SK-N-SH (cell line): ENCODE measurements at regions not wholly inside any gene's neighbourhood (a gene's known extent, or its start where the extent isn't known, plus 50 kb on each side); places are given as distances from the start of the nearest gene placed in this dataset.

Experiments
- CTCF ChIA-PET: fragments of 300-600, 350-600 bp; formaldehyde crosslinking; extraction: SDS; loops from one replicate; lab custom pipeline; 2021; lab: Yijun Ruan, JAX
- POLR2A ChIA-PET: fragments of 350-600 bp; sonication (Branson Sonifier 250); formaldehyde crosslinking; extraction: SDS; loops from one replicate; lab custom pipeline; 2020; ENCODE audit warnings: antibody characterized with exemption, inconsistent platforms; lab: Yijun Ruan, JAX
- DNase-seq: peaks from one replicate; pipeline ENCODE4 v3.0.0; 2012
- H2AFZ ChIP-seq: fragments of 200-600 bp; sonication (generic); 2 replicates; pipeline ENCODE4 v1.8.1; 2016; ENCODE audit warnings: antibody characterized with exemption, mild to moderate bottlenecking, low read depth
- H3F3A ChIP-seq: fragments of 200-600 bp; sonication (generic); replicated peaks from 2 replicates; pipeline ENCODE3; 2016; ENCODE audit warnings: antibody characterized with exemption, mild to moderate bottlenecking; ENCODE audit not compliant: insufficient read depth
- H3K27ac ChIP-seq, 2 experiments: fragments of 200-500 bp in 1 of 2; fragments of 200-600 bp in 1 of 2; sonication (Bioruptor generic) in 1 of 2; sonication (generic), shearing (Covaris generic) in 1 of 2; 2 replicates each; pipeline versions ENCODE4 v1.5.1 to v1.6.1; 2014 to 2016; ENCODE audit warnings: low read depth in 2 of 2, inconsistent platforms in 1 of 2, low read length in 1 of 2, mild to moderate bottlenecking in 1 of 2, mixed read lengths in 1 of 2
- H3K27me3 ChIP-seq: fragments of 200-600 bp; sonication (generic), shearing (Covaris generic); 2 replicates; pipeline ENCODE4 v1.6.1; 2016; ENCODE audit warnings: mixed run types; ENCODE audit not compliant: insufficient read depth
- H3K36me3 ChIP-seq, 2 experiments: fragments of 200-500 bp in 1 of 2; fragments of 200-600 bp in 1 of 2; sonication (Bioruptor generic) in 1 of 2; sonication (generic) in 1 of 2; replicated peaks in 1 of 2; 2 replicates each; pipeline versions ENCODE3 to v1.5.1; 2014 to 2016; ENCODE audit warnings: low read length in 1 of 2, mild to moderate bottlenecking in 1 of 2; ENCODE audit not compliant: insufficient read depth in 2 of 2, control insufficient read depth in 1 of 2
- H3K4me1 ChIP-seq, 2 experiments: fragments of 200-500 bp in 1 of 2; fragments of 200-600 bp in 1 of 2; sonication (Bioruptor generic) in 1 of 2; sonication (generic), shearing (Covaris generic) in 1 of 2; 2 replicates each; pipeline versions ENCODE4 v1.5.1 to v1.6.1; 2014 to 2016; ENCODE audit warnings: low read depth in 1 of 2, low read length in 1 of 2, mixed run types in 1 of 2; ENCODE audit not compliant: insufficient read depth in 2 of 2, control insufficient read depth in 1 of 2
- H3K4me2 ChIP-seq: fragments of 200-600 bp; sonication (generic), shearing (Covaris generic); 2 replicates; pipeline ENCODE4 v1.6.1; 2017; ENCODE audit warnings: mixed run types
- H3K4me3 ChIP-seq, 2 experiments: fragments of 200-500 bp in 1 of 2; fragments of 200-600 bp in 1 of 2; sonication (Bioruptor generic) in 1 of 2; sonication (generic), shearing (Covaris generic) in 1 of 2; 2 replicates each; pipeline versions ENCODE4 v1.5.1 to v1.8.1; 2014 to 2016; ENCODE audit warnings: low read depth in 2 of 2, inconsistent platforms in 1 of 2, low read length in 1 of 2, mild to moderate bottlenecking in 1 of 2, mixed read lengths in 1 of 2, moderate library complexity in 1 of 2
- H3K79me2 ChIP-seq: fragments of 200-600 bp; sonication (generic); 2 replicates; pipeline ENCODE4 v1.8.1; 2017; ENCODE audit warnings: mild to moderate bottlenecking; ENCODE audit not compliant: insufficient read depth
- H3K9ac ChIP-seq: fragments of 200-600 bp; sonication (generic); 2 replicates; pipeline ENCODE4 v1.6.1; 2017; ENCODE audit warnings: mixed run types
- H3K9me2 ChIP-seq: fragments of 200-600 bp; sonication (generic); 2 replicates; pipeline ENCODE4 v1.6.1; 2017; ENCODE audit warnings: mixed run types
- H3K9me3 ChIP-seq: fragments of 200-600 bp; sonication (generic); 2 replicates; pipeline ENCODE4 v1.6.1; 2017; ENCODE audit warnings: mixed run types, mild to moderate bottlenecking, moderate library complexity
- H4K20me1 ChIP-seq: fragments of 200-600 bp; sonication (generic); 2 replicates; pipeline ENCODE4 v1.6.1; 2017; ENCODE audit warnings: mild to moderate bottlenecking, mixed run types; ENCODE audit not compliant: insufficient read depth
- ELF1 ChIP-seq: IDR thresholded peaks from 2 replicates; pipeline ENCODE4 v1.4.0; 2012
- EP300 ChIP-seq, 2 experiments: IDR thresholded peaks; 2 replicates each; pipeline versions ENCODE4 v1.4.0 to v1.6.1; 2012; ENCODE audit warnings: borderline replicate concordance in 1 of 2, low read depth in 1 of 2, low read length in 1 of 2
- EZH2phosphoT487 ChIP-seq: fragments of 200-600 bp; sonication (generic); IDR thresholded peaks from 2 replicates; pipeline ENCODE4 v1.6.1; 2017; ENCODE audit warnings: low read depth, mixed run types, mild to moderate bottlenecking, antibody characterized with exemption, moderate library complexity, borderline replicate concordance
- FOXJ3 ChIP-seq: sonication (generic); formaldehyde crosslinking; IDR thresholded peaks from 2 replicates; pipeline ENCODE4 v1.5.1; 2020; ENCODE audit warnings: mild to moderate bottlenecking, missing genetic modification reagents
- GATA2 ChIP-seq: sonication (generic); formaldehyde crosslinking; IDR thresholded peaks from 2 replicates; pipeline ENCODE4 v1.5.0; 2020; ENCODE audit warnings: mild to moderate bottlenecking, missing genetic modification reagents
- IRF3 ChIP-seq: fragments of 150-350 bp; IDR thresholded peaks from 2 replicates; pipeline ENCODE4 v1.6.1; 2016; ENCODE audit warnings: mild to moderate bottlenecking, low read depth, low read length
- JUND ChIP-seq: IDR thresholded peaks from 2 replicates; pipeline ENCODE4 v1.4.0; 2012
- MAX ChIP-seq: IDR thresholded peaks from 2 replicates; pipeline ENCODE4 v1.4.0; 2012; ENCODE audit warnings: low read depth
- MEF2A ChIP-seq: IDR thresholded peaks from 2 replicates; pipeline ENCODE4 v1.4.0; 2012; ENCODE audit warnings: low read depth, borderline replicate concordance
- MXI1 ChIP-seq: IDR thresholded peaks from 2 replicates; pipeline ENCODE4 v1.6.1; 2012; ENCODE audit warnings: mild to moderate bottlenecking, low read depth, low read length, improper control_type of control experiment
- NRF1 ChIP-seq: IDR thresholded peaks from 2 replicates; pipeline ENCODE4 v1.6.1; 2012; ENCODE audit warnings: low read depth, mild to moderate bottlenecking, low read length
- POLR2AphosphoS5 ChIP-seq: IDR thresholded peaks from 2 replicates; pipeline ENCODE4 v1.6.1; 2012; ENCODE audit warnings: low read depth, low read length
- RAD21 ChIP-seq: IDR thresholded peaks from 2 replicates; pipeline ENCODE4 v1.6.1; 2012; ENCODE audit warnings: mild to moderate bottlenecking, low read length
- RCOR1 ChIP-seq: fragments of 150-350 bp; IDR thresholded peaks from 2 replicates; pipeline ENCODE4 v1.6.1; 2017; ENCODE audit warnings: antibody characterized with exemption, low read length
- RFX5 ChIP-seq: IDR thresholded peaks from 2 replicates; pipeline ENCODE4 v1.6.1; 2012; ENCODE audit warnings: mild to moderate bottlenecking, improper control_type of control experiment, low read length
- RXRA ChIP-seq: IDR thresholded peaks from 2 replicates; pipeline ENCODE4 v1.4.0; 2012; ENCODE audit warnings: low read depth, mild to moderate bottlenecking, borderline replicate concordance
- SIN3A ChIP-seq: IDR thresholded peaks from 2 replicates; pipeline ENCODE4 v1.6.1; 2012; ENCODE audit warnings: low read depth, mild to moderate bottlenecking, low read length, moderate library complexity, borderline replicate concordance
- SMC3 ChIP-seq: IDR thresholded peaks from 2 replicates; pipeline ENCODE4 v1.6.1; 2012; ENCODE audit warnings: low read depth, low read length, improper control_type of control experiment
- TEAD4 ChIP-seq: IDR thresholded peaks from 2 replicates; pipeline ENCODE4 v1.4.0; 2012; ENCODE audit warnings: mild to moderate bottlenecking, borderline replicate concordance; ENCODE audit not compliant: insufficient read depth
- USF2 ChIP-seq: fragments of 150-350 bp; IDR thresholded peaks from 2 replicates; pipeline ENCODE4 v1.6.1; 2017; ENCODE audit warnings: antibody characterized with exemption, low read length, low read depth, borderline replicate concordance
- WGBS: methylation state at CpG from one replicate; pipeline ENCODE4 v1.1.6; 2017; ENCODE audit warnings: low lambda C conversion rate; 5-methylcytosine and 5-hydroxymethylcytosine counted together
- TF ChIP-seq, protein P1 (sequence below): fragments of 200-600 bp; sonication (generic); IDR thresholded peaks from 2 replicates; pipeline ENCODE4 v1.6.1; 2017; ENCODE audit warnings: antibody characterized with exemption, mild to moderate bottlenecking, moderate library complexity
- TF ChIP-seq, protein P2 (sequence below): IDR thresholded peaks from 2 replicates; pipeline ENCODE4 v1.4.0; 2012; ENCODE audit warnings: low read depth, borderline replicate concordance
- TF ChIP-seq, protein P3 (sequence below): IDR thresholded peaks from 2 replicates; pipeline ENCODE4 v1.4.0; 2012; ENCODE audit warnings: low read depth, borderline replicate concordance

DNA sequence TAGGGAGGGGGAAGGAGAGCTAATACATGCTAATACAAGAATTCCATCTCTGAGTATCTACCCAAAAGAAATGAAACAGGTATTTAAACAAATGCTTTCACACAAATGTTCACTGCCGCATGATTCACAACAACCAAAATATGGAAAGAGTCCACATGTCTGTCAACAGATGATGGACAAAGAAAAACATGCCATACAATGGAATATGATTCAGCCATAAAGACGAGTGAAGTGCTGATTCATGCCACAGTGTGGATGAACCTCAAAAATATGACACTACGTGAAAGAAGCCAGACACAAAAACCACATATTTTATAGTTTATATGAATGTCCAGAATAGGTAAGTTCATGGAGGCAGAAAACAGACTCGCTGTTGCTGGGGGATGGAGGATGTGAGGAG is 321.4 kb downstream of the FOXL1 start (continued):
- TF ChIP-seq, protein P1, sequence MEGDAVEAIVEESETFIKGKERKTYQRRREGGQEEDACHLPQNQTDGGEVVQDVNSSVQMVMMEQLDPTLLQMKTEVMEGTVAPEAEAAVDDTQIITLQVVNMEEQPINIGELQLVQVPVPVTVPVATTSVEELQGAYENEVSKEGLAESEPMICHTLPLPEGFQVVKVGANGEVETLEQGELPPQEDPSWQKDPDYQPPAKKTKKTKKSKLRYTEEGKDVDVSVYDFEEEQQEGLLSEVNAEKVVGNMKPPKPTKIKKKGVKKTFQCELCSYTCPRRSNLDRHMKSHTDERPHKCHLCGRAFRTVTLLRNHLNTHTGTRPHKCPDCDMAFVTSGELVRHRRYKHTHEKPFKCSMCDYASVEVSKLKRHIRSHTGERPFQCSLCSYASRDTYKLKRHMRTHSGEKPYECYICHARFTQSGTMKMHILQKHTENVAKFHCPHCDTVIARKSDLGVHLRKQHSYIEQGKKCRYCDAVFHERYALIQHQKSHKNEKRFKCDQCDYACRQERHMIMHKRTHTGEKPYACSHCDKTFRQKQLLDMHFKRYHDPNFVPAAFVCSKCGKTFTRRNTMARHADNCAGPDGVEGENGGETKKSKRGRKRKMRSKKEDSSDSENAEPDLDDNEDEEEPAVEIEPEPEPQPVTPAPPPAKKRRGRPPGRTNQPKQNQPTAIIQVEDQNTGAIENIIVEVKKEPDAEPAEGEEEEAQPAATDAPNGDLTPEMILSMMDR: no peak
- TF ChIP-seq GATA2 (CRISPR knock-in tag): no peak
- no peak for TF ChIP-seq RXRA
- TF ChIP-seq SMC3: no peak
- TF ChIP-seq USF2: no peak
- TF ChIP-seq POLR2AphosphoS5: peak; percentile 18; the same call in 1 of the 2 replicates
- TF ChIP-seq SIN3A: no peak
- no peak for TF ChIP-seq MXI1
- TF ChIP-seq RFX5: no peak
- no peak for TF ChIP-seq RCOR1
- no peak for TF ChIP-seq IRF3
- no peak for TF ChIP-seq MAX
- TF ChIP-seq MEF2A: no peak

GRCh38 chr16:86901483-86901882 is 323.1 kb downstream of the FOXL1 start:
- Histone ChIP-seq H3K4me2 (no peak overlapping the region), H3K79me2 (no peaks in the 10 kb centered on the region), H3K9me3 (no peaks in the 10 kb centered on the region), H3K9me2 (no peaks in the 10 kb centered on the region), H3K4me1 (peaks cover 0 to 10% of the 10 kb centered on the region in 2 experiments; a peak in 1 of 4 replicates), H3K27ac (no peak overlapping the region), H4K20me1 (no peaks in the 10 kb centered on the region), H3K9ac (no peak overlapping the region), H3K4me3 (no peak overlapping the region), H3K27me3 (peaks cover 4% of the 10 kb centered on the region; the same call in 1 of the 2 replicates), H2AFZ (no peak overlapping the region), H3K36me3 (no peaks in the 10 kb centered on the region), H3F3A (no peaks in the 10 kb centered on the region)
- POLR2A ChIA-PET: no interaction called here
- WGBS: 33% methylated on average over 5 of the region's 6 CpGs
- TF ChIP-seq MAX (no peak), RXRA (no peak), NRF1 (no peak), MXI1 (no peak), SIN3A (no peak), RAD21 (no peak), GATA2 (CRISPR knock-in tag) (no peak), FOXJ3 (no peak), JUND (no peak), EP300 (IDR thresholded peaks at IDR 0.05; ENCODE audit: borderline replicate concordance in 1 of 2, low read depth in 1 of 2, low read length in 1 of 2) (no peak), EZH2phosphoT487 (no peak), ELF1 (no peak), TEAD4 (no peak)
- TF ChIP-seq, protein P1: no peak
- TF ChIP-seq, protein P2, sequence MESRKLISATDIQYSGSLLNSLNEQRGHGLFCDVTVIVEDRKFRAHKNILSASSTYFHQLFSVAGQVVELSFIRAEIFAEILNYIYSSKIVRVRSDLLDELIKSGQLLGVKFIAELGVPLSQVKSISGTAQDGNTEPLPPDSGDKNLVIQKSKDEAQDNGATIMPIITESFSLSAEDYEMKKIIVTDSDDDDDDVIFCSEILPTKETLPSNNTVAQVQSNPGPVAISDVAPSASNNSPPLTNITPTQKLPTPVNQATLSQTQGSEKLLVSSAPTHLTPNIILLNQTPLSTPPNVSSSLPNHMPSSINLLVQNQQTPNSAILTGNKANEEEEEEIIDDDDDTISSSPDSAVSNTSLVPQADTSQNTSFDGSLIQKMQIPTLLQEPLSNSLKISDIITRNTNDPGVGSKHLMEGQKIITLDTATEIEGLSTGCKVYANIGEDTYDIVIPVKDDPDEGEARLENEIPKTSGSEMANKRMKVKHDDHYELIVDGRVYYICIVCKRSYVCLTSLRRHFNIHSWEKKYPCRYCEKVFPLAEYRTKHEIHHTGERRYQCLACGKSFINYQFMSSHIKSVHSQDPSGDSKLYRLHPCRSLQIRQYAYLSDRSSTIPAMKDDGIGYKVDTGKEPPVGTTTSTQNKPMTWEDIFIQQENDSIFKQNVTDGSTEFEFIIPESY: no peak
- TF ChIP-seq, protein P3, sequence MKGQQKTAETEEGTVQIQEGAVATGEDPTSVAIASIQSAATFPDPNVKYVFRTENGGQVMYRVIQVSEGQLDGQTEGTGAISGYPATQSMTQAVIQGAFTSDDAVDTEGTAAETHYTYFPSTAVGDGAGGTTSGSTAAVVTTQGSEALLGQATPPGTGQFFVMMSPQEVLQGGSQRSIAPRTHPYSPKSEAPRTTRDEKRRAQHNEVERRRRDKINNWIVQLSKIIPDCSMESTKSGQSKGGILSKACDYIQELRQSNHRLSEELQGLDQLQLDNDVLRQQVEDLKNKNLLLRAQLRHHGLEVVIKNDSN: no peak
- no peak for DNase-seq
- CTCF ChIA-PET: no interaction called here
